Epithelial cell of esophagus (primary cell): ENCODE measurements at regions not wholly inside any gene's neighbourhood (a gene's known extent, or its start where the extent isn't known, plus 50 kb on each side); places are given as distances from the start of the nearest gene placed in this dataset.

Source experiments
- DNase-seq: peaks from one replicate; pipeline ENCODE4 v3.0.0; 2010; ENCODE audit warnings: low read depth
- H3K4me3 ChIP-seq: 2 replicates; pipeline ENCODE4 v1.5.1; 2011; ENCODE audit warnings: mild to moderate bottlenecking, low read length, control low read depth
- CTCF ChIP-seq: IDR thresholded peaks from 2 replicates; pipeline ENCODE4 v1.5.1; 2011; ENCODE audit warnings: low read depth, mild to moderate bottlenecking, low read length, control low read depth, inconsistent platforms; ENCODE audit not compliant: insufficient read depth; ENCODE audit errors: missing control alignments

GRCh38 chr5:92119110-92119509 is 736.0 kb upstream of the ARRDC3 start:
- DNase-seq, result no peak
- TF ChIP-seq CTCF, result no peak
- no peak overlapping the region for H3K4me3 ChIP-seq

- TF ChIP-seq CTCF, result no peak
- no peak overlapping the region for H3K4me3 ChIP-seq
- no peak for DNase-seq
Measured at GRCh38 chr5:92106808-92107207, 723.7 kb upstream of the ARRDC3 start.

GRCh38 chr5:92104126-92104525 is 721.0 kb upstream of the ARRDC3 start:
- no peak overlapping the region for H3K4me3 ChIP-seq
- TF ChIP-seq CTCF, result no peak
- no peak for DNase-seq

GRCh38 chr5:92102313-92102712 is 719.2 kb upstream of the ARRDC3 start:
- no peak for TF ChIP-seq CTCF
- H3K4me3 ChIP-seq, result no peak overlapping the region
- DNase-seq, result no peak

DNA sequence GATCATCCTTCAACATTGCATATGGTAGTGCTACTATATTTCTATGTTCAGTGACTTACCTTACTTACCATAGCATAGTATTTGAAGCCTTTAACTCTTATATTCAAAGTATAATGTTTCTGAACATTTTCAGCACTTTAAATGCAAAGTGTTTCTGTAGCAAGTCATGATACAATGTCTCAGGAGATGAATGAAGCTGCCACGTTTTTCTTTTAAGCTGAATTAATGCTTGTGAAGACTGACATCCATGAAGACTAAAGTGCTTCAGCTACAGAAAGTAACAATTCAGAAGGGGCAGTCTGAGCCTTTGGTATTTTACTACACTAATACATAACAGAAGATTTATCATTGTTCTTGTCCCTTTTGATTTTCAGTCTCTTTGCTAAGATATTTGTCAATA is 709.1 kb upstream of the ARRDC3 start:
- H3K4me3 ChIP-seq, result no peak overlapping the region
- TF ChIP-seq CTCF, result no peak
- no peak for DNase-seq

- no peak for DNase-seq
- no peak overlapping the region for H3K4me3 ChIP-seq
- no peak for TF ChIP-seq CTCF
Measured at GRCh38 chr5:92086059-92086811, 703.1 kb upstream of the ARRDC3 start.

GRCh38 chr5:92081958-92082712 is 699.0 kb upstream of the ARRDC3 start:
- H3K4me3 ChIP-seq, result no peak overlapping the region
- no peak for DNase-seq
- TF ChIP-seq CTCF, result no peak
